ENCODE measurements at regions not wholly inside any gene's neighbourhood (a gene's known extent, or its start where the extent isn't known, plus 50 kb on each side); places are given as distances from the start of the nearest gene placed in this dataset.
"Not testable (repeated sequence)": the region's sequence is repeated elsewhere in the genome, so short reads cannot be mapped to it uniquely, and the experiment has no call there.

- DNase-seq, result not testable (repeated sequence)
Measured at GRCh38 chr6:26957399-26958127, 289.9 kb upstream of the PRSS16 start.

- DNase-seq, result not testable (repeated sequence)
Measured at GRCh38 chr6:26961236-26961635, 286.3 kb upstream of the PRSS16 start.

- DNase-seq, result no peak
Measured at GRCh38 chr6:27002447-27002846, 245.1 kb upstream of the PRSS16 start.

- no peak for DNase-seq
Measured at GRCh38 chr6:27007020-27007419, 240.5 kb upstream of the PRSS16 start.

- DNase-seq, result not testable (repeated sequence)
Measured at GRCh38 chr6:27008613-27009012, 238.9 kb upstream of the PRSS16 start.

GRCh38 chr6:27014053-27014452, 233.4 kb upstream of the PRSS16 start:
- not testable (repeated sequence) for DNase-seq

- no peak for DNase-seq
Measured at GRCh38 chr6:27016689-27017088, 230.8 kb upstream of the PRSS16 start.

- DNase-seq, result not testable (repeated sequence)
Measured at GRCh38 chr6:27018401-27018800, 229.1 kb upstream of the PRSS16 start.

GRCh38 chr6:27019651-27020552, 227.6 kb upstream of the PRSS16 start:
- DNase-seq, result peak; percentile 39 to 40

- no peak for DNase-seq
Measured at GRCh38 chr6:27020553-27020880, 227.0 kb upstream of the PRSS16 start.

- no peak for DNase-seq
Measured at GRCh38 chr6:27023664-27024063, 223.8 kb upstream of the PRSS16 start.

GRCh38 chr6:27025351-27025750, 222.2 kb upstream of the PRSS16 start:
- no peak for DNase-seq

GRCh38 chr6:27026361-27026760, 221.1 kb upstream of the PRSS16 start:
- DNase-seq, result no peak

- no peak for DNase-seq
Measured at GRCh38 chr6:27031302-27031701, 216.2 kb upstream of the PRSS16 start.

- DNase-seq, result no peak
Measured at GRCh38 chr6:27038498-27038897, 209.0 kb upstream of the PRSS16 start.

GRCh38 chr6:27040244-27041042, 207.1 kb upstream of the PRSS16 start:
- no peak for DNase-seq

- no peak for DNase-seq
Measured at GRCh38 chr6:27043244-27043643, 204.3 kb upstream of the PRSS16 start.

- not testable (repeated sequence) for DNase-seq
Measured at GRCh38 chr6:27045131-27045530, 202.4 kb upstream of the PRSS16 start.

GRCh38 chr6:27047725-27048124, 199.8 kb upstream of the PRSS16 start:
- DNase-seq, result not testable (repeated sequence)

GRCh38 chr6:27049863-27050781, 197.4 kb upstream of the PRSS16 start:
- DNase-seq, result no peak

GRCh38 chr6:27052082-27052730, 195.3 kb upstream of the PRSS16 start:
- DNase-seq, result not testable (repeated sequence)

GRCh38 chr6:27052731-27053082, 194.8 kb upstream of the PRSS16 start:
- DNase-seq, result no peak
